NCI-H748 treated with DMSO at 0.1 percent for 48 hours (cell line): ENCODE measurements at regions not wholly inside any gene's neighbourhood (a gene's known extent, or its start where the extent isn't known, plus 50 kb on each side); places are given as distances from the start of the nearest gene placed in this dataset.
A peak's percentile ranks its signal among the peaks of the same experiment; 100 is the strongest.
"Not testable (repeated sequence)": the region's sequence is repeated elsewhere in the genome, so short reads cannot be mapped to it uniquely, and the experiment has no call there.

Experiments
- DNase-seq: peaks from one replicate; lab custom pipeline; 2025; lab: John Stamatoyannopoulos, UW

DNA sequence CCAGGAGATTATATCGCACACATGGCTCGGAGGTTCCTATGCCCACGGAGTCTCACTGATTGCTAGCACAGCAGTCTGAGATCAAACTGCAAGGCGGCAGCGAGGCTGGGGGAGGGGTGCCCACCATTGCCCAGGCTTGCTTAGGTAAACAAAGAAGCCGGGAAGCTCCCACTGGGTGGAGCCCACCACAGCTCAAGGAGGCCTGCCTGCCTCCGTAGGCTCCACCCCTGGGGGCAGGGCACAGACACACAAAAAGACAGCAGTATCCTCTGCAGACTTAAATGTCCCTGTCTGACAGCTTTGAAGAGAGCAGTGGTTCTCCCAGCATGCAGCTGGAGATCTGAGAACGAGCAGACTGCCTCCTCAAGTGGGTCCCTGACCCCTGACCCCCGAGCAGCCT is 112.0 kb upstream of the NDST3 start:
- peak; percentile 11 for DNase-seq

DNA sequence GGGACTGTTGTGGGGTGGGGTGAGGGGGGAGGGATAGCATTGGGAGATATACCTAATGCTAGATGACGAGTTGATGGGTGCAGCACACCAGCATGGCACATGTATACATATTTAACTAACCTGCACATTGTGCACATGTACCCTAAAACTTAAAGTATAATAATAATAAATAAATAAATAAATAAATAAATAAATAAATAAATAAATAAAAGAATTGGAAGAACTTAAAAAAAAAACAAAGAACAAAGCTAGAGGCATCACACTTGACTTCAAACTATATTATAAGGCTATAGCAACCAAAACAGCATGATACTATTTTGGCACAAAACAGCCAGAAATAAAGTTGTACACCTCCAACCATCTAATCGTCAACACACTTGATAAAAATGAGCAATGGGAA is 106.5 kb upstream of the NDST3 start:
- DNase-seq, result not testable (repeated sequence)

GRCh38 chr4:117941611-117942010 is 92.7 kb upstream of the NDST3 start:
- DNase-seq, result no peak

- DNase-seq, result no peak
Measured at GRCh38 chr4:117949621-117950020, 84.7 kb upstream of the NDST3 start.

DNA sequence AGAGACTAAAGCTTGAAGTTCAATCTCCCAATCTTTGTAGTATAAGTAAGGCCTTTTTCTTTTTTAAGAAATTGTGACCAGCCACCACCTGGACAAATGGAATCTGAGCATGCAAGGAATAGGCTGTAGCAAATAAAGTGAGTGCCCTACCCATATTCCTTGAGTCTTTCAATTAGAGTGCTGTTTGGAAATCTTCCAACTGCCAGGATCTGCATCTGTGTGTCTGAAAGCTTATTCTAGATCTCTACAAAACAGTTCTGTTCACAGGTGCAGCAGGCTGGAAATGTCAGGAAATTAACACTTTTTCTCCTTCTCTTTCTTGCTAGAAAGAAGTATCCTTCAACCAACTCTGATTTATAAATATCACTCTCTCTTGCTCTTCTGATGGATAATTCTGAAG is 76.7 kb upstream of the NDST3 start:
- DNase-seq, result no peak

DNA sequence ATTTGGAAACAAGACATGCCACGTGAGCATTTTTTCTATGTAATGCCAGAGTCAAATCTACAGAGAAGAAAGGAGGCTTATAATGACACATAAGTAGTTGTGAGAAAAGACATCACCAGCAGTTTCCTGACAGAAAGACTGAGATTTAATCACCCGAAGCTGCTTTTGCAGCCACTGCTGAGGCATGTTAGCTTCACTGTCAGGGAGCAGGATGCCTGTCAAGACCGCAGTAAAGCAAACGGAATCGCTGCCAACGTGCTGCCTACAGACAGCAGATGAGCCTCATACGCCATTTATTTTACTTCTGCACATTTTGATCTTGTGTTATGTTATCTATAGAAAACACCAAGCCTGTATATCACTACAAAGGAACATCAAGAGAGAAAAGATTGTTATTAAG is 68.7 kb upstream of the NDST3 start:
- no peak for DNase-seq

GRCh38 chr4:117968606-117969005 is 65.7 kb upstream of the NDST3 start:
- no peak for DNase-seq

- no peak for DNase-seq
Measured at GRCh38 chr4:117971403-117971802, 62.9 kb upstream of the NDST3 start.

DNA sequence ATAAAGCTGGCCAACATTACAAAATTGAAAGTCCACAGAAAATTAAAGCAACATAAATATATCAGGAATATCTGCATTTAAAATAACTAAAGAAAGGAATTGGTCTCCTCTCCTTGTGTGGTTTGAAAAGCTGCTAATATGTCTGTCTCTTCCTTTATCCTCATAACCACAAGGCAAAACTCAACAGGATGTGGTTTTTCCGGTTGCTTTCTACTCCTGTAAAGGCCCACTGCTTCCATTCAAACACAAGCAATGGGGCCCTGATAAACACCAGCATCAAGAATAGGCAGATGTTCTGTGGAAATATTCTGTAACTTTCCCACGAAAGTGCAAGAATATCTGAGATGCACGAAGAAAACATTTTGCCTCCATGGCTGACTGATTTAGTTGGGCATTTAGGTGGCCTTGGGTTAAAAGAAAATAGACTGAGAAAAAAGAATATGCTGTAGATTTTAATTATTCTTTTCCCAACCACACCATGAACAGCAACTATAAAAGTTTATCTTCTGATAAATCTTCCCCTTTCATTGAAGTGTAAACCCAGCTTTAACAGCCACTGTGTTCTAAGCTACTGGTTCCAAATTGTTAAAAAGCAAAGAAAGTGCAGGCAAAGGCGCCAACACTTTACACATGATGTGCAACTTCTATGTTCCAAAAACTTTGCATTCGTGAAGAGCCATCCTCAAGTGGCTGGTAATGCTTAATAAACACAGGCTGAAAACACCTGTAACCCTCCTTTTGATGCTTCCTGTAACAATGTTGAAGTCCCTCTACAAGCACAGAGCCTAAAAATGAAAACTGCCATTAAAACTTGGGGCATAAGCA is 50.5 kb upstream of the NDST3 start:
- DNase-seq, result no peak

DNA sequence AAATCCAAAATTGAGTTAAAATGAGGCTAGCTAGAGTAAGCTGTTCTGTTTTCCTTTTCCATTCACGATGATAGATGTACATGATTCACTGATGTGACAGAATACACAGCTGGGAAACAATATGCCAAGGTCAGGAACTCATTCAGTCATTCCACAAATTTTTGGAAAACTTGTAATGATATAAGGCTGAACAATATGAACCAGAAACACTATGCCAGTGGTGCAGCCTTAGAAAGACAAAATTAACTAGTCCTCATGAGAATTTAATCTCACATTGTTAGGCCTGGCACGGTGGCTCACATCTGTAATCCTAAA is 50.0 kb upstream of the NDST3 start:
- no peak for DNase-seq
